ENCODE measurements at regions not wholly inside any gene's neighbourhood (a gene's known extent, or its start where the extent isn't known, plus 50 kb on each side); places are given as distances from the start of the nearest gene placed in this dataset.

GRCh38 chr6:91678679-91679446 is 1092.0 kb upstream of the MAP3K7 start:
- TF ChIP-seq POLR2AphosphoS5 (IDR thresholded peaks at IDR 0.05; ENCODE audit: low read depth), result no peak
- TF ChIP-seq SPI1 (IDR thresholded peaks at IDR 0.05; ENCODE audit: borderline replicate concordance, low read depth), result no peak
- TF ChIP-seq, protein P1, sequence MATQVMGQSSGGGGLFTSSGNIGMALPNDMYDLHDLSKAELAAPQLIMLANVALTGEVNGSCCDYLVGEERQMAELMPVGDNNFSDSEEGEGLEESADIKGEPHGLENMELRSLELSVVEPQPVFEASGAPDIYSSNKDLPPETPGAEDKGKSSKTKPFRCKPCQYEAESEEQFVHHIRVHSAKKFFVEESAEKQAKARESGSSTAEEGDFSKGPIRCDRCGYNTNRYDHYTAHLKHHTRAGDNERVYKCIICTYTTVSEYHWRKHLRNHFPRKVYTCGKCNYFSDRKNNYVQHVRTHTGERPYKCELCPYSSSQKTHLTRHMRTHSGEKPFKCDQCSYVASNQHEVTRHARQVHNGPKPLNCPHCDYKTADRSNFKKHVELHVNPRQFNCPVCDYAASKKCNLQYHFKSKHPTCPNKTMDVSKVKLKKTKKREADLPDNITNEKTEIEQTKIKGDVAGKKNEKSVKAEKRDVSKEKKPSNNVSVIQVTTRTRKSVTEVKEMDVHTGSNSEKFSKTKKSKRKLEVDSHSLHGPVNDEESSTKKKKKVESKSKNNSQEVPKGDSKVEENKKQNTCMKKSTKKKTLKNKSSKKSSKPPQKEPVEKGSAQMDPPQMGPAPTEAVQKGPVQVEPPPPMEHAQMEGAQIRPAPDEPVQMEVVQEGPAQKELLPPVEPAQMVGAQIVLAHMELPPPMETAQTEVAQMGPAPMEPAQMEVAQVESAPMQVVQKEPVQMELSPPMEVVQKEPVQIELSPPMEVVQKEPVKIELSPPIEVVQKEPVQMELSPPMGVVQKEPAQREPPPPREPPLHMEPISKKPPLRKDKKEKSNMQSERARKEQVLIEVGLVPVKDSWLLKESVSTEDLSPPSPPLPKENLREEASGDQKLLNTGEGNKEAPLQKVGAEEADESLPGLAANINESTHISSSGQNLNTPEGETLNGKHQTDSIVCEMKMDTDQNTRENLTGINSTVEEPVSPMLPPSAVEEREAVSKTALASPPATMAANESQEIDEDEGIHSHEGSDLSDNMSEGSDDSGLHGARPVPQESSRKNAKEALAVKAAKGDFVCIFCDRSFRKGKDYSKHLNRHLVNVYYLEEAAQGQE (IDR thresholded peaks at IDR 0.05; ENCODE audit: insufficient replicate concordance, low read depth), result no peak
- TF ChIP-seq CTCF (IDR thresholded peaks at IDR 0.05; ENCODE audit: insufficient read depth, low read length), result no peak
- TF ChIP-seq GABPA (IDR thresholded peaks at IDR 0.05; ENCODE audit: low read depth), result no peak
- Histone ChIP-seq H3K4me3 (replicated peaks; ENCODE audit: insufficient read depth, low read length) (no peak overlapping the region), H3K27ac (replicated peaks) (no peak overlapping the region), H3K27me3 (ENCODE audit: insufficient read depth, poor library complexity, severe bottlenecking) (no peaks in the 10 kb centered on the region)
- no peak for DNase-seq (ENCODE audit: low read depth in 1 of 2, low spot score in 1 of 2)

DNA sequence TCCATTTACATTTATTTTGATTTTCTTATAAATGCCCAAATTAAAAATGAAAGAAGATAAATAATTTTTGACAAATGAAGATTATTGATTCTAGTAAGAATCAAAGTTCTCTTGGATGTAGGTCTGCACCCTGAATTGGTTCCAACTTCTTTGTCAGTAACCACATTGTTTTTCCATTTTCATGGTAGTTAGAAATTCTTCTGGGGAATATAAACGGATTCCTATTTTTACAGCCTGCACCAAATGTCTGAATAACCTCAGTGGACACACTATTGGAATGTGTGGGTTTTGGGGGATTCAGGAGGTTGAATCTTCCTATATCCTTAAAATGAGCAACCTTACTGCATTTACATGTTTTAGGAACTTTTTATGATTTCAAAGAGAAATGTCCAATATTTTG is 1085.3 kb upstream of the MAP3K7 start:
- Histone ChIP-seq H3K27ac (replicated peaks) (no peak overlapping the region), H3K4me3 (replicated peaks; ENCODE audit: insufficient read depth, low read length) (no peak overlapping the region), H3K27me3 (ENCODE audit: insufficient read depth, poor library complexity, severe bottlenecking) (no peaks in the 10 kb centered on the region)
- no peak for TF ChIP-seq GABPA (IDR thresholded peaks at IDR 0.05; ENCODE audit: low read depth)
- TF ChIP-seq SPI1 (IDR thresholded peaks at IDR 0.05; ENCODE audit: borderline replicate concordance, low read depth), result no peak
- TF ChIP-seq, protein P1 (IDR thresholded peaks at IDR 0.05; ENCODE audit: insufficient replicate concordance, low read depth), result no peak
- TF ChIP-seq CTCF (IDR thresholded peaks at IDR 0.05; ENCODE audit: insufficient read depth, low read length), result no peak
- no peak for TF ChIP-seq POLR2AphosphoS5 (IDR thresholded peaks at IDR 0.05; ENCODE audit: low read depth)
- DNase-seq (ENCODE audit: low read depth in 1 of 2, low spot score in 1 of 2), result no peak

- Histone ChIP-seq H3K4me3 (replicated peaks; ENCODE audit: insufficient read depth, low read length) (no peak overlapping the region), H3K27me3 (ENCODE audit: insufficient read depth, poor library complexity, severe bottlenecking) (no peaks in the 10 kb centered on the region), H3K27ac (replicated peaks) (no peak overlapping the region)
- TF ChIP-seq CTCF (IDR thresholded peaks at IDR 0.05; ENCODE audit: insufficient read depth, low read length) (no peak), GABPA (IDR thresholded peaks at IDR 0.05; ENCODE audit: low read depth) (no peak), SPI1 (IDR thresholded peaks at IDR 0.05; ENCODE audit: borderline replicate concordance, low read depth) (no peak), POLR2AphosphoS5 (IDR thresholded peaks at IDR 0.05; ENCODE audit: low read depth) (no peak)
- TF ChIP-seq, protein P1 (IDR thresholded peaks at IDR 0.05; ENCODE audit: insufficient replicate concordance, low read depth), result no peak
- DNase-seq (ENCODE audit: low read depth in 1 of 2, low spot score in 1 of 2), result no peak
Observed at GRCh38 chr6:91669871-91670268, 1083.0 kb upstream of the MAP3K7 start.
